Hepatocyte (in vitro differentiated cells): ENCODE measurements at regions not wholly inside any gene's neighbourhood (a gene's known extent, or its start where the extent isn't known, plus 50 kb on each side); places are given as distances from the start of the nearest gene placed in this dataset.

Source experiments
- DNase-seq: peaks from one replicate; pipeline ENCODE4 v3.0.0-alpha.2; 2016; ENCODE audit warnings: low spot score
- H2AFZ ChIP-seq: fragments of 200-600 bp; sonication (generic); 2 replicates; pipeline ENCODE4 v1.6.0; 2016; ENCODE audit warnings: antibody characterized with exemption, mild to moderate bottlenecking
- H3K27ac ChIP-seq: fragments of 200-600 bp; sonication (generic); 2 replicates; pipeline ENCODE4 v1.5.1; 2016; ENCODE audit warnings: mild to moderate bottlenecking
- H3K27me3 ChIP-seq: fragments of 200-600 bp; sonication (generic); 2 replicates; pipeline ENCODE4 v1.6.1; 2016
- H3K36me3 ChIP-seq: fragments of 200-600 bp; sonication (generic); replicated peaks from 2 replicates; pipeline ENCODE4 v1.5.1; 2016; ENCODE audit warnings: low read depth; ENCODE audit not compliant: insufficient read depth
- H3K4me1 ChIP-seq: fragments of 200-600 bp; sonication (generic); 2 replicates; pipeline ENCODE4 v1.5.1; 2016; ENCODE audit warnings: mild to moderate bottlenecking, moderate library complexity; ENCODE audit not compliant: insufficient read depth
- H3K4me2 ChIP-seq: fragments of 200-600 bp; sonication (generic); 2 replicates; pipeline ENCODE4 v1.6.0; 2016
- H3K4me3 ChIP-seq: fragments of 200-600 bp; sonication (generic); 2 replicates; pipeline ENCODE4 v1.5.1; 2016; ENCODE audit warnings: mild to moderate bottlenecking
- H3K79me2 ChIP-seq: fragments of 200-600 bp; sonication (generic); 2 replicates; pipeline ENCODE4 v1.6.0; 2017; ENCODE audit warnings: mild to moderate bottlenecking
- H3K9me2 ChIP-seq: fragments of 200-600 bp; sonication (generic); replicated peaks from 2 replicates; pipeline ENCODE4 v1.6.0; 2017; ENCODE audit warnings: mild to moderate bottlenecking; ENCODE audit not compliant: insufficient read depth
- H3K9me3 ChIP-seq: fragments of 200-600 bp; sonication (generic); 2 replicates; pipeline ENCODE4 v1.5.1; 2016; ENCODE audit warnings: low read depth, mild to moderate bottlenecking
- H4K20me1 ChIP-seq: fragments of 200-600 bp; sonication (generic); 2 replicates; pipeline ENCODE4 v1.6.0; 2016; ENCODE audit warnings: mild to moderate bottlenecking; ENCODE audit not compliant: insufficient read depth, poor library complexity, severe bottlenecking
- EZH2 ChIP-seq: fragments of 200-600 bp; sonication (generic); IDR thresholded peaks from 2 replicates; pipeline ENCODE4 v1.6.1; 2016; ENCODE audit warnings: antibody characterized with exemption, mild to moderate bottlenecking, borderline replicate concordance
- EZH2phosphoT487 ChIP-seq: fragments of 200-600 bp; sonication (generic); IDR thresholded peaks from one replicate; pipeline ENCODE4 v1.6.1; 2018; ENCODE audit warnings: antibody characterized with exemption, mild to moderate bottlenecking, low read depth, moderate library complexity; ENCODE audit not compliant: unreplicated experiment, severe bottlenecking
- WGBS: methylation state at CpG from one replicate; pipeline ENCODE4 v1.1.6; 2016; ENCODE audit warnings: low lambda C conversion rate; ENCODE audit errors: missing lambda C conversion rate; 5-methylcytosine and 5-hydroxymethylcytosine counted together
- TF ChIP-seq, protein P1 (sequence below): fragments of 200-600 bp; sonication (generic); IDR thresholded peaks from 2 replicates; pipeline ENCODE4 v1.5.1; 2016; ENCODE audit warnings: antibody characterized with exemption, mild to moderate bottlenecking; ENCODE audit not compliant: poor library complexity

GRCh38 chr4:14539246-14539645, 463.0 kb upstream of the CPEB2 start:
- Histone ChIP-seq H3K27ac (no peak overlapping the region), H3K4me3 (no peak overlapping the region), H3K9me2 (no peaks in the 10 kb centered on the region), H4K20me1 (no peaks in the 10 kb centered on the region), H3K4me1 (no peaks in the 10 kb centered on the region), H2AFZ (no peak overlapping the region), H3K36me3 (no peaks in the 10 kb centered on the region), H3K27me3 (no peaks in the 10 kb centered on the region), H3K79me2 (no peaks in the 10 kb centered on the region), H3K4me2 (no peak overlapping the region), H3K9me3 (no peaks in the 10 kb centered on the region)
- TF ChIP-seq, protein P1, sequence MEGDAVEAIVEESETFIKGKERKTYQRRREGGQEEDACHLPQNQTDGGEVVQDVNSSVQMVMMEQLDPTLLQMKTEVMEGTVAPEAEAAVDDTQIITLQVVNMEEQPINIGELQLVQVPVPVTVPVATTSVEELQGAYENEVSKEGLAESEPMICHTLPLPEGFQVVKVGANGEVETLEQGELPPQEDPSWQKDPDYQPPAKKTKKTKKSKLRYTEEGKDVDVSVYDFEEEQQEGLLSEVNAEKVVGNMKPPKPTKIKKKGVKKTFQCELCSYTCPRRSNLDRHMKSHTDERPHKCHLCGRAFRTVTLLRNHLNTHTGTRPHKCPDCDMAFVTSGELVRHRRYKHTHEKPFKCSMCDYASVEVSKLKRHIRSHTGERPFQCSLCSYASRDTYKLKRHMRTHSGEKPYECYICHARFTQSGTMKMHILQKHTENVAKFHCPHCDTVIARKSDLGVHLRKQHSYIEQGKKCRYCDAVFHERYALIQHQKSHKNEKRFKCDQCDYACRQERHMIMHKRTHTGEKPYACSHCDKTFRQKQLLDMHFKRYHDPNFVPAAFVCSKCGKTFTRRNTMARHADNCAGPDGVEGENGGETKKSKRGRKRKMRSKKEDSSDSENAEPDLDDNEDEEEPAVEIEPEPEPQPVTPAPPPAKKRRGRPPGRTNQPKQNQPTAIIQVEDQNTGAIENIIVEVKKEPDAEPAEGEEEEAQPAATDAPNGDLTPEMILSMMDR, result no peak
- TF ChIP-seq EZH2phosphoT487, result no peak
- no peak for TF ChIP-seq EZH2
- DNase-seq, result no peak
- 97% methylated on average over 2 of the region's 2 CpGs for whole genome bisulfite sequencing

DNA sequence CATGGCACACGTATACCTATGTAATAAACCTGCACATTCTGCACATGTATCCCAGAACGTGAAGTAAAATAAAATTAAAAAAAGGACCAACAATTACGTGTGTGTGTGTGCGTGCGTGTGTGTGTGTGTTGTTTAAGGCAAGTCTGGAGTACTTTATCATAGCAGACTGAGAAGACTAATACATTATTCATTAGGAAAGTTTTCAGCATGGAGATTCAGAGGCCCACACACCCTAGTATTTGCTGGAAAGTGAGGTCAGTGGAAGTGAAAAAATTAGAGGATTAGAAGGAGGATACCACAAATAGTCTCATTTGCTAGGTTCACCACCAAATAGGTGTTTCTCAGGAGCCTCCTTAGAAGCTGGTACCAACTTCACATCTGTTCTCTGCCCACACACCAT, 457.1 kb upstream of the CPEB2 start:
- Histone ChIP-seq H3K27ac (no peak overlapping the region), H3K9me2 (no peaks in the 10 kb centered on the region), H3K4me2 (no peak overlapping the region), H4K20me1 (no peaks in the 10 kb centered on the region), H3K79me2 (no peaks in the 10 kb centered on the region), H3K36me3 (no peaks in the 10 kb centered on the region), H3K4me1 (no peaks in the 10 kb centered on the region), H2AFZ (no peak overlapping the region), H3K9me3 (no peaks in the 10 kb centered on the region), H3K4me3 (no peak overlapping the region), H3K27me3 (no peaks in the 10 kb centered on the region)
- DNase-seq, result no peak
- WGBS, result 94% methylated on average over 5 of the region's 5 CpGs
- no peak for TF ChIP-seq EZH2phosphoT487
- no peak for TF ChIP-seq EZH2
- TF ChIP-seq, protein P1, result no peak

GRCh38 chr4:14545807-14546206, 456.5 kb upstream of the CPEB2 start:
- DNase-seq, result no peak
- no peaks in the 10 kb centered on the region for H3K36me3 ChIP-seq
- no peaks in the 10 kb centered on the region for H3K4me1 ChIP-seq
- no peaks in the 10 kb centered on the region for H3K9me3 ChIP-seq
- H3K9me2 ChIP-seq, result no peaks in the 10 kb centered on the region
- WGBS, result 76% methylated on average over 4 of the region's 4 CpGs
- no peak overlapping the region for H3K27ac ChIP-seq
- TF ChIP-seq EZH2, result no peak
- TF ChIP-seq, protein P1, result no peak
- no peak for TF ChIP-seq EZH2phosphoT487
- no peak overlapping the region for H3K4me3 ChIP-seq
- no peak overlapping the region for H2AFZ ChIP-seq
- H3K27me3 ChIP-seq, result no peaks in the 10 kb centered on the region
- H3K4me2 ChIP-seq, result no peak overlapping the region
- H3K79me2 ChIP-seq, result no peaks in the 10 kb centered on the region
- H4K20me1 ChIP-seq, result no peaks in the 10 kb centered on the region

GRCh38 chr4:14552119-14552518, 450.2 kb upstream of the CPEB2 start:
- Histone ChIP-seq H3K79me2 (no peaks in the 10 kb centered on the region), H3K4me2 (no peak overlapping the region), H3K36me3 (no peaks in the 10 kb centered on the region), H4K20me1 (no peaks in the 10 kb centered on the region), H3K27ac (no peak overlapping the region), H3K9me3 (no peaks in the 10 kb centered on the region), H3K27me3 (no peaks in the 10 kb centered on the region), H3K4me3 (no peak overlapping the region), H3K9me2 (no peaks in the 10 kb centered on the region), H2AFZ (no peak overlapping the region), H3K4me1 (no peaks in the 10 kb centered on the region)
- 89% methylated on average over 6 of the region's 6 CpGs for whole genome bisulfite sequencing
- TF ChIP-seq EZH2 (no peak), EZH2phosphoT487 (no peak)
- TF ChIP-seq, protein P1, result no peak
- no peak for DNase-seq
